HEK293 (cell line): ENCODE measurements at regions not wholly inside any gene's neighbourhood (a gene's known extent, or its start where the extent isn't known, plus 50 kb on each side); places are given as distances from the start of the nearest gene placed in this dataset.

ENCODE experiments used
- CTCF ChIA-PET: fragments of 350-600 bp; formaldehyde crosslinking; extraction: SDS; loops from one replicate; lab custom pipeline; 2021; ENCODE audit warnings: antibody characterized with exemption; lab: Yijun Ruan, JAX
- POLR2A ChIA-PET: fragments of 300-600 bp; formaldehyde crosslinking; extraction: SDS; loops from one replicate; lab custom pipeline; 2020; ENCODE audit warnings: antibody characterized with exemption, inconsistent platforms; lab: Yijun Ruan, JAX
- H3K27ac ChIP-seq: fragments of 200-500 bp; sonication (Bioruptor generic); 2 replicates; pipeline ENCODE4 v1.5.1; 2014; ENCODE audit warnings: low read depth, low read length, control low read depth, inconsistent platforms; ENCODE audit errors: extremely low read depth
- H3K36me3 ChIP-seq, 2 experiments: fragments of 200-500 bp in 1 of 2; sonication (Bioruptor generic) in 1 of 2; 1 replicate in 1 of 2; 2 replicates in 1 of 2; pipeline ENCODE4 v1.5.1; 2014 to 2017; ENCODE audit warnings: inconsistent platforms in 2 of 2, low read length in 2 of 2; ENCODE audit not compliant: control insufficient read depth in 2 of 2, insufficient read depth in 1 of 2
- H3K4me1 ChIP-seq: fragments of 200-500 bp; sonication (Bioruptor generic); 2 replicates; pipeline ENCODE4 v1.5.1; 2014; ENCODE audit warnings: mild to moderate bottlenecking, low read length, inconsistent platforms; ENCODE audit not compliant: control insufficient read depth, insufficient read depth
- H3K4me3 ChIP-seq: 2 replicates; pipeline ENCODE4 v1.5.1; 2011; ENCODE audit warnings: low read depth, mild to moderate bottlenecking, control low read depth, low read length, moderate library complexity
- H3K9me3 ChIP-seq: fragments of 200-500 bp; sonication (Bioruptor generic); 2 replicates; pipeline ENCODE4 v1.5.1; 2014; ENCODE audit warnings: low read depth, low read length, inconsistent platforms; ENCODE audit not compliant: control insufficient read depth, insufficient read depth
- BCL6B ChIP-seq: fragments of 450-650 bp; formaldehyde crosslinking; IDR thresholded peaks from 2 replicates; pipeline ENCODE4 v1.5.1; 2017; ENCODE audit warnings: missing biosample characterization, missing genetic modification characterization
- GLI2 ChIP-seq: fragments of 450-650 bp; formaldehyde crosslinking; IDR thresholded peaks from 2 replicates; pipeline ENCODE4; 2017; ENCODE audit warnings: missing biosample characterization, missing genetic modification characterization, low read depth, borderline replicate concordance
- KLF9 ChIP-seq: fragments of 450-650 bp; formaldehyde crosslinking; IDR thresholded peaks from 2 replicates; pipeline ENCODE4 v1.5.1; 2016; ENCODE audit warnings: missing biosample characterization, missing genetic modification characterization, low read depth
- PATZ1 ChIP-seq: fragments of 450-650 bp; formaldehyde crosslinking; IDR thresholded peaks from 2 replicates; pipeline ENCODE4 v1.5.1; 2016; ENCODE audit warnings: missing biosample characterization, missing genetic modification characterization
- PRDM10 ChIP-seq: fragments of 450-650 bp; formaldehyde crosslinking; IDR thresholded peaks from 2 replicates; pipeline ENCODE4 v1.5.1; 2016; ENCODE audit warnings: missing biosample characterization, missing genetic modification characterization
- SP7 ChIP-seq: fragments of 450-650 bp; formaldehyde crosslinking; IDR thresholded peaks from 2 replicates; pipeline ENCODE4 v1.5.1; 2016; ENCODE audit warnings: missing biosample characterization, missing genetic modification characterization
- TCF7L2 ChIP-seq: IDR thresholded peaks from 2 replicates; pipeline ENCODE4 v1.6.1; 2011; ENCODE audit warnings: low read depth, mild to moderate bottlenecking, inconsistent platforms, low read length, moderate library complexity, borderline replicate concordance
- TRIM28 ChIP-seq: IDR thresholded peaks from 2 replicates; pipeline ENCODE4 v1.6.1; 2011; ENCODE audit warnings: low read length, control low read depth, borderline replicate concordance
- ZFP37 ChIP-seq: fragments of 450-650 bp; formaldehyde crosslinking; IDR thresholded peaks from 2 replicates; pipeline ENCODE4 v1.5.1; 2016; ENCODE audit warnings: missing biosample characterization, missing genetic modification characterization
- ZNF239 ChIP-seq: fragments of 450-650 bp; formaldehyde crosslinking; IDR thresholded peaks from 2 replicates; pipeline ENCODE4 v1.5.1; 2016; ENCODE audit warnings: missing biosample characterization, missing genetic modification characterization
- ZNF423 ChIP-seq: fragments of 450-650 bp; formaldehyde crosslinking; IDR thresholded peaks from 2 replicates; pipeline ENCODE4 v1.5.1; 2016; ENCODE audit warnings: missing biosample characterization, missing genetic modification characterization
- ZNF548 ChIP-seq: fragments of 450-650 bp; formaldehyde crosslinking; IDR thresholded peaks from 2 replicates; pipeline ENCODE4 v1.5.1; 2016; ENCODE audit warnings: missing biosample characterization, missing genetic modification characterization
- ZNF549 ChIP-seq: fragments of 450-650 bp; IDR thresholded peaks from 2 replicates; pipeline ENCODE4 v1.5.1; 2018; ENCODE audit warnings: missing biosample characterization, missing genetic modification characterization, mild to moderate bottlenecking, inconsistent platforms, moderate library complexity
- ZNF571 ChIP-seq: fragments of 450-650 bp; formaldehyde crosslinking; IDR thresholded peaks from 2 replicates; pipeline ENCODE4 v1.5.0; 2017; ENCODE audit warnings: missing biosample characterization, missing genetic modification characterization
- ZNF76 ChIP-seq: fragments of 450-650 bp; formaldehyde crosslinking; IDR thresholded peaks from 2 replicates; pipeline ENCODE4; 2016; ENCODE audit warnings: low read depth, missing biosample characterization, missing genetic modification characterization, borderline replicate concordance
- ZNF791 ChIP-seq: fragments of 450-650 bp; formaldehyde crosslinking; IDR thresholded peaks from 2 replicates; pipeline ENCODE4 v1.5.1; 2016; ENCODE audit warnings: missing biosample characterization, missing genetic modification characterization
- ZSCAN30 ChIP-seq: fragments of 450-650 bp; IDR thresholded peaks from 2 replicates; pipeline ENCODE4 v1.5.1; 2018; ENCODE audit warnings: missing biosample characterization, mild to moderate bottlenecking, missing genetic modification characterization, moderate library complexity
- TF ChIP-seq, protein P1 (sequence below): fragments of 450-650 bp; formaldehyde crosslinking; IDR thresholded peaks from 2 replicates; pipeline ENCODE4 v1.5.1; 2016; ENCODE audit warnings: missing biosample characterization, missing genetic modification characterization
- TF ChIP-seq, protein P2 (sequence below): fragments of 450-650 bp; formaldehyde crosslinking; IDR thresholded peaks from 2 replicates; pipeline ENCODE4 v1.5.1; 2017; ENCODE audit warnings: missing biosample characterization, missing genetic modification characterization

DNA sequence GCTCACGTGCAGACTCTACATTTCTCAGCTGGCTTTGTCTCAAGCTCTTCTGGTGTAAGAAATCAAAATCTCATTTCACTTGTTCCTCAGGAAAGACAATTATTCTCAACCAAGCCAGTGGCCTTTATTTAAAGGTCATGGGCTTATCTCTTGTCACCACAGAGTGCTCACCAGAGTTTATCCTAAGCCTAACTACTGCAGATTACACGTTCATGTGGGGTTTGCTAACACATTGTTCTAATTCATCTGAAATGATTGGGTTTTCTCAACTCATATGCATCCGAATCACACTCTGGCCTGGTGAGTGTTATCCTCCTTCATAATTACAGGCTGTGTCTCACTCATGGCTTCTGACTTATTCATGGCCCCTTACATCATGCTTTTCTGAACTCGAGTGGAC, 83.3 kb upstream of the TSC22D2 start:
- ChIA-PET POLR2A (interaction anchor here (1.7 kb wide), 1 partner anchor 84 kb away, joined by 7 read pairs; the partner anchor contains the start of gene TSC22D2), CTCF (no interaction called here)
- Histone ChIP-seq H3K4me3 (no peak overlapping the region), H3K36me3 (no peaks in the 10 kb centered on the region), H3K4me1 (no peaks in the 10 kb centered on the region), H3K27ac (no peak overlapping the region), H3K9me3 (no peaks in the 10 kb centered on the region)
- TF ChIP-seq ZNF791 (no peak), ZFP37 (tag by site-specific recombination) (no peak), GLI2 (tag by site-specific recombination) (no peak), ZNF239 (no peak), ZNF76 (tag by site-specific recombination) (no peak), PATZ1 (tag by site-specific recombination) (no peak), ZNF549 (tag by site-specific recombination) (no peak), ZSCAN30 (tag by site-specific recombination) (no peak), SP7 (no peak; the same call in 1 of the 2 replicates), TCF7L2 (no peak), KLF9 (no peak), TRIM28 (no peak), ZNF423 (no peak), ZNF548 (tag by site-specific recombination) (no peak), ZNF571 (no peak), BCL6B (tag by site-specific recombination) (no peak), PRDM10 (tag by site-specific recombination) (no peak)
- TF ChIP-seq, protein P1, sequence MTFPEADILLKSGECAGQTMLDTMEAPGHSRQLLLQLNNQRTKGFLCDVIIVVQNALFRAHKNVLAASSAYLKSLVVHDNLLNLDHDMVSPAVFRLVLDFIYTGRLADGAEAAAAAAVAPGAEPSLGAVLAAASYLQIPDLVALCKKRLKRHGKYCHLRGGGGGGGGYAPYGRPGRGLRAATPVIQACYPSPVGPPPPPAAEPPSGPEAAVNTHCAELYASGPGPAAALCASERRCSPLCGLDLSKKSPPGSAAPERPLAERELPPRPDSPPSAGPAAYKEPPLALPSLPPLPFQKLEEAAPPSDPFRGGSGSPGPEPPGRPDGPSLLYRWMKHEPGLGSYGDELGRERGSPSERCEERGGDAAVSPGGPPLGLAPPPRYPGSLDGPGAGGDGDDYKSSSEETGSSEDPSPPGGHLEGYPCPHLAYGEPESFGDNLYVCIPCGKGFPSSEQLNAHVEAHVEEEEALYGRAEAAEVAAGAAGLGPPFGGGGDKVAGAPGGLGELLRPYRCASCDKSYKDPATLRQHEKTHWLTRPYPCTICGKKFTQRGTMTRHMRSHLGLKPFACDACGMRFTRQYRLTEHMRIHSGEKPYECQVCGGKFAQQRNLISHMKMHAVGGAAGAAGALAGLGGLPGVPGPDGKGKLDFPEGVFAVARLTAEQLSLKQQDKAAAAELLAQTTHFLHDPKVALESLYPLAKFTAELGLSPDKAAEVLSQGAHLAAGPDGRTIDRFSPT (tag by site-specific recombination) = no peak
- TF ChIP-seq, protein P2, sequence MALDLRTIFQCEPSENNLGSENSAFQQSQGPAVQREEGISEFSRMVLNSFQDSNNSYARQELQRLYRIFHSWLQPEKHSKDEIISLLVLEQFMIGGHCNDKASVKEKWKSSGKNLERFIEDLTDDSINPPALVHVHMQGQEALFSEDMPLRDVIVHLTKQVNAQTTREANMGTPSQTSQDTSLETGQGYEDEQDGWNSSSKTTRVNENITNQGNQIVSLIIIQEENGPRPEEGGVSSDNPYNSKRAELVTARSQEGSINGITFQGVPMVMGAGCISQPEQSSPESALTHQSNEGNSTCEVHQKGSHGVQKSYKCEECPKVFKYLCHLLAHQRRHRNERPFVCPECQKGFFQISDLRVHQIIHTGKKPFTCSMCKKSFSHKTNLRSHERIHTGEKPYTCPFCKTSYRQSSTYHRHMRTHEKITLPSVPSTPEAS (tag by site-specific recombination) = no peak
